H9 (cell line): ENCODE measurements at regions not wholly inside any gene's neighbourhood (a gene's known extent, or its start where the extent isn't known, plus 50 kb on each side); places are given as distances from the start of the nearest gene placed in this dataset.

ENCODE experiments used
- DNase-seq: peaks from one replicate; pipeline ENCODE4 v3.0.0-alpha.2; 2017
- H2AFZ ChIP-seq: one replicate; pipeline ENCODE4 v1.6.1; 2013; ENCODE audit warnings: mild to moderate bottlenecking, low read length, control low read depth, moderate library complexity
- H2AK5ac ChIP-seq: 2 replicates; pipeline ENCODE4 v1.6.1; 2013; ENCODE audit warnings: low read length, control low read depth, mixed read lengths; ENCODE audit not compliant: insufficient read length
- H2BK120ac ChIP-seq: one replicate; pipeline ENCODE4 v1.6.1; 2013; ENCODE audit warnings: low read depth, mild to moderate bottlenecking, low read length, control low read depth, inconsistent platforms; ENCODE audit not compliant: poor library complexity, severe bottlenecking
- H2BK12ac ChIP-seq: 2 replicates; pipeline ENCODE4 v1.6.1; 2013; ENCODE audit warnings: low read length, control low read depth, mixed read lengths, low read depth; ENCODE audit not compliant: insufficient read length
- H2BK15ac ChIP-seq: 2 replicates; pipeline ENCODE4 v1.6.1; 2013; ENCODE audit warnings: low read depth, low read length, control low read depth
- H2BK20ac ChIP-seq: one replicate; pipeline ENCODE4 v1.6.1; 2013; ENCODE audit warnings: low read depth, mild to moderate bottlenecking, low read length, control low read depth, inconsistent platforms; ENCODE audit not compliant: poor library complexity, severe bottlenecking
- H2BK5ac ChIP-seq: 2 replicates; pipeline ENCODE4 v1.6.1; 2013; ENCODE audit warnings: low read length, control low read depth, mixed read lengths; ENCODE audit not compliant: insufficient read length
- H3K14ac ChIP-seq: 2 replicates; pipeline ENCODE4 v1.6.1; 2013; ENCODE audit warnings: low read length, control low read depth; ENCODE audit not compliant: insufficient read depth
- H3K18ac ChIP-seq: 2 replicates; pipeline ENCODE4 v1.6.1; 2013; ENCODE audit warnings: low read depth, mild to moderate bottlenecking, mixed read lengths, low read length, control low read depth; ENCODE audit not compliant: insufficient read length
- H3K23ac ChIP-seq: 2 replicates; pipeline ENCODE4 v1.6.1; 2013; ENCODE audit warnings: low read length, control low read depth, mixed read lengths, low read depth; ENCODE audit not compliant: insufficient read length
- H3K23me2 ChIP-seq: 2 replicates; pipeline ENCODE4 v1.6.1; 2013; ENCODE audit warnings: low read depth, mild to moderate bottlenecking, mixed read lengths, low read length, control low read depth; ENCODE audit not compliant: insufficient read length, poor library complexity, severe bottlenecking
- H3K27ac ChIP-seq: 2 replicates; pipeline ENCODE4 v1.5.1; 2013; ENCODE audit warnings: low read length, control low read depth, mixed read lengths, low read depth; ENCODE audit not compliant: insufficient read length
- H3K27me3 ChIP-seq: 2 replicates; pipeline ENCODE4 v1.6.1; 2013; ENCODE audit warnings: low read length, control low read depth, inconsistent platforms; ENCODE audit not compliant: insufficient read depth
- H3K4ac ChIP-seq: 2 replicates; pipeline ENCODE4 v1.6.1; 2013; ENCODE audit warnings: low read depth, mild to moderate bottlenecking, control low read depth, inconsistent platforms, low read length, moderate library complexity
- H3K4me1 ChIP-seq: 2 replicates; pipeline ENCODE4 v1.6.1; 2013; ENCODE audit warnings: low read length, control low read depth, inconsistent platforms; ENCODE audit not compliant: insufficient read depth
- H3K4me2 ChIP-seq: 2 replicates; pipeline ENCODE4 v1.6.1; 2013; ENCODE audit warnings: low read length, control low read depth, mixed read lengths; ENCODE audit not compliant: insufficient read length, insufficient read depth
- H3K56ac ChIP-seq: 2 replicates; pipeline ENCODE4 v1.6.1; 2013; ENCODE audit warnings: low read depth, mild to moderate bottlenecking, mixed read lengths, low read length, control low read depth; ENCODE audit not compliant: insufficient read length
- H3K79me1 ChIP-seq: 2 replicates; pipeline ENCODE4 v1.6.1; 2013; ENCODE audit warnings: low read depth, mild to moderate bottlenecking, moderate library complexity, low read length, control low read depth, inconsistent platforms; ENCODE audit not compliant: insufficient read depth, poor library complexity, severe bottlenecking
- H3K79me2 ChIP-seq: 2 replicates; pipeline ENCODE4 v1.6.1; 2013; ENCODE audit warnings: low read length, control low read depth, inconsistent platforms; ENCODE audit not compliant: insufficient read depth
- H3K9ac ChIP-seq: 2 replicates; pipeline ENCODE4 v1.6.1; 2013; ENCODE audit warnings: low read length, control low read depth, mixed read lengths; ENCODE audit not compliant: insufficient read length; ENCODE audit errors: extremely low read depth
- H3K9me3 ChIP-seq: one replicate; pipeline ENCODE4 v1.6.1; 2013; ENCODE audit warnings: low read depth, low read length, inconsistent platforms; ENCODE audit not compliant: control insufficient read depth
- H3T11ph ChIP-seq: one replicate; pipeline ENCODE4 v1.6.1; 2013; ENCODE audit warnings: mild to moderate bottlenecking, low read length, control low read depth, inconsistent platforms
- H4K20me1 ChIP-seq: one replicate; pipeline ENCODE4 v1.6.1; 2013; ENCODE audit not compliant: control insufficient read depth, insufficient read length, insufficient read depth
- H4K5ac ChIP-seq: 2 replicates; pipeline ENCODE4 v1.6.1; 2013; ENCODE audit warnings: low read depth, mild to moderate bottlenecking, mixed read lengths, low read length, control low read depth; ENCODE audit not compliant: insufficient read length
- H4K8ac ChIP-seq: replicated peaks from 2 replicates; pipeline ENCODE4 v1.6.1; 2013; ENCODE audit warnings: low read length, control low read depth, mixed read lengths, low read depth; ENCODE audit not compliant: insufficient read length
- H4K91ac ChIP-seq: 2 replicates; pipeline ENCODE4 v1.6.1; 2013; ENCODE audit warnings: low read depth, mild to moderate bottlenecking, moderate library complexity, mixed read lengths, low read length, control low read depth; ENCODE audit not compliant: insufficient read length
- H3K27ac Mint-ChIP-seq, 3 experiments: 2 replicates in 2 of 3; 3 replicates in 1 of 3; pipeline ENCODE4 v1.8.0; 2020 to 2021; ENCODE audit warnings: mixed read lengths in 3 of 3, mild to moderate bottlenecking in 1 of 3, moderate library complexity in 1 of 3
- H3K27me3 Mint-ChIP-seq: 2 replicates; pipeline ENCODE4 v1.8.0; 2021; ENCODE audit warnings: low read depth, mild to moderate bottlenecking, moderate library complexity, mixed read lengths
- H3K36me3 Mint-ChIP-seq, 3 experiments: 2 replicates in 2 of 3; 3 replicates in 1 of 3; pipeline ENCODE4 v1.8.0; 2020 to 2021; ENCODE audit warnings: low read depth in 3 of 3, mixed read lengths in 3 of 3; ENCODE audit not compliant: insufficient read depth in 1 of 3
- H3K4me1 Mint-ChIP-seq, 2 experiments: 2 replicates each; pipeline ENCODE4 v1.8.0; 2020; ENCODE audit warnings: mixed read lengths in 2 of 2
- H3K4me3 Mint-ChIP-seq, 2 experiments: 2 replicates in 1 of 2; 3 replicates in 1 of 2; pipeline ENCODE4 v1.8.0; 2020 to 2021; ENCODE audit warnings: mild to moderate bottlenecking in 2 of 2, mixed read lengths in 2 of 2, moderate library complexity in 1 of 2
- H3K9me3 Mint-ChIP-seq, 2 experiments: 2 replicates in 1 of 2; 3 replicates in 1 of 2; pipeline ENCODE4 v1.8.0; 2020; ENCODE audit warnings: mild to moderate bottlenecking in 2 of 2, mixed read lengths in 2 of 2, moderate library complexity in 1 of 2
- CTCF ChIP-seq: fragments of 200-600 bp; sonication (generic); conservative IDR thresholded peaks from 3 replicates; pipeline ENCODE4 v1.8.0; 2021; ENCODE audit warnings: antibody characterized with exemption, mild to moderate bottlenecking
- WGBS: extraction: QIAGEN DNeasy Blood & Tissue Kit; methylation state at CpG from one replicate; pipeline ENCODE4 v1.1.7; 2013; ENCODE audit warnings: missing lambda C conversion rate, low lambda C conversion rate, mixed read lengths; ENCODE audit not compliant: insufficient read length; ENCODE audit errors: extremely low coverage; 5-methylcytosine and 5-hydroxymethylcytosine counted together

- Histone ChIP-seq H3K79me2 (no peaks in the 10 kb centered on the region), H4K5ac (no peak overlapping the region), H2BK20ac (no peak overlapping the region), H3K27ac (no peak overlapping the region), H3K23me2 (no peaks in the 10 kb centered on the region), H3K9me3 (no peaks in the 10 kb centered on the region), H3K79me1 (no peaks in the 10 kb centered on the region), H3K4ac (no peak overlapping the region), H2AFZ (no peak overlapping the region), H3K27me3 (no peaks in the 10 kb centered on the region), H3K23ac (no peak overlapping the region), H3K4me1 (no peaks in the 10 kb centered on the region), H2BK15ac (no peak overlapping the region), H4K20me1 (no peaks in the 10 kb centered on the region), H2BK5ac (no peak overlapping the region), H3K18ac (no peak overlapping the region), H2BK120ac (no peak overlapping the region), H2BK12ac (no peak overlapping the region), H2AK5ac (no peak overlapping the region), H3K9ac (no peak overlapping the region), H4K8ac (no peak overlapping the region), H3K56ac (no peak overlapping the region), H3T11ph (no peak overlapping the region), H3K4me2 (no peak overlapping the region), H4K91ac (no peak overlapping the region), H3K14ac (no peak overlapping the region)
- no CpG with 5 or more reads among the region's 4 CpGs for WGBS
- peaks cover 1% of the 10 kb centered on the region; the same call in 1 of the 2 replicates for H3K27me3 Mint-ChIP-seq
- peaks cover 0 to 5% (median 0%) of the 10 kb centered on the region in 3 experiments; a peak in 2 of 7 replicates for H3K36me3 Mint-ChIP-seq
- peaks cover 2 to 7% of the 10 kb centered on the region in 2 experiments; a peak in 3 of 4 replicates for H3K4me1 Mint-ChIP-seq
- H3K27ac Mint-ChIP-seq, result no peak overlapping the region
- no peak for DNase-seq
- H3K9me3 Mint-ChIP-seq, result no peaks in the 10 kb centered on the region; a peak in 1 of 5 replicates
- TF ChIP-seq CTCF, result no peak
- no peak overlapping the region for H3K4me3 Mint-ChIP-seq
Measured at GRCh38 chr6:19781269-19781668, 55.9 kb upstream of the ID4 start.
